ENCODE measurements at regions not wholly inside any gene's neighbourhood (a gene's known extent, or its start where the extent isn't known, plus 50 kb on each side); places are given as distances from the start of the nearest gene placed in this dataset.

- TF ChIP-seq POLR2AphosphoS5 (IDR thresholded peaks at IDR 0.05; ENCODE audit: low read depth, low read length): no peak
- TF ChIP-seq POLR2A (IDR thresholded peaks at IDR 0.05; ENCODE audit: low read depth, low read length): no peak
Observed at GRCh38 chr10:33843379-33843778, 508.9 kb upstream of the NRP1 start.
